ENCODE measurements at regions not wholly inside any gene's neighbourhood (a gene's known extent, or its start where the extent isn't known, plus 50 kb on each side); places are given as distances from the start of the nearest gene placed in this dataset.

DNA sequence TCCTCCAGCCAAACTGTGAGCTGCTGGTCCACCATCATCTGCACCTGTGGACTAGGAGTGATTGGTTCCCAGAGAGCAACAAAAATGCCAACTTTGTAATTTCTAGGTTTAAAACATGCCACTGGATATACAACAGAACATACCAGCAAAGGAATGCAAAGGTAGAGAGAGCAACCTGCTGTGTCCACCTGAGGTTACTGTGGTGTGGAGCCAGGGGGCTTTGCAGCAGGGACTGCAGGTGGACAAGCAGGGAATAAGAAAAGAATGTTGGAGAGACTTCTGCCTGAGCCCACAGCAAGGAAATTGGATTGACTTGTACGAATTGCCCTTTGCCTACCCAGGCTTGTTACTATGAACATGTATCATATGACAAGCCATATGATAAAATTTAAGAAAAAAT lies 345.2 kb upstream of the SPHKAP start:
- TF ChIP-seq, protein P1, sequence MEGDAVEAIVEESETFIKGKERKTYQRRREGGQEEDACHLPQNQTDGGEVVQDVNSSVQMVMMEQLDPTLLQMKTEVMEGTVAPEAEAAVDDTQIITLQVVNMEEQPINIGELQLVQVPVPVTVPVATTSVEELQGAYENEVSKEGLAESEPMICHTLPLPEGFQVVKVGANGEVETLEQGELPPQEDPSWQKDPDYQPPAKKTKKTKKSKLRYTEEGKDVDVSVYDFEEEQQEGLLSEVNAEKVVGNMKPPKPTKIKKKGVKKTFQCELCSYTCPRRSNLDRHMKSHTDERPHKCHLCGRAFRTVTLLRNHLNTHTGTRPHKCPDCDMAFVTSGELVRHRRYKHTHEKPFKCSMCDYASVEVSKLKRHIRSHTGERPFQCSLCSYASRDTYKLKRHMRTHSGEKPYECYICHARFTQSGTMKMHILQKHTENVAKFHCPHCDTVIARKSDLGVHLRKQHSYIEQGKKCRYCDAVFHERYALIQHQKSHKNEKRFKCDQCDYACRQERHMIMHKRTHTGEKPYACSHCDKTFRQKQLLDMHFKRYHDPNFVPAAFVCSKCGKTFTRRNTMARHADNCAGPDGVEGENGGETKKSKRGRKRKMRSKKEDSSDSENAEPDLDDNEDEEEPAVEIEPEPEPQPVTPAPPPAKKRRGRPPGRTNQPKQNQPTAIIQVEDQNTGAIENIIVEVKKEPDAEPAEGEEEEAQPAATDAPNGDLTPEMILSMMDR (IDR thresholded peaks at IDR 0.05 in 4 of 5, conservative IDR thresholded peaks at IDR 0.05 in 1 of 5) = no peak
- TF ChIP-seq POLR2A (IDR thresholded peaks at IDR 0.05) = no peak
